ENCODE measurements at regions not wholly inside any gene's neighbourhood (a gene's known extent, or its start where the extent isn't known, plus 50 kb on each side); places are given as distances from the start of the nearest gene placed in this dataset.
"Not testable (repeated sequence)": the region's sequence is repeated elsewhere in the genome, so short reads cannot be mapped to it uniquely, and the experiment has no call there.

- H3K9me3 ChIP-seq (ENCODE audit: control insufficient read depth in 2 of 2, insufficient read depth in 1 of 2, low read depth in 1 of 2, low read length in 1 of 2); H3K4me3 ChIP-seq (ENCODE audit: low read depth in 1 of 2, low read length in 2 of 2); H3K36me3 ChIP-seq (ENCODE audit: control insufficient read depth in 2 of 2, insufficient read depth in 2 of 2, low read length in 1 of 2); H3K4me1 ChIP-seq (ENCODE audit: control insufficient read depth in 2 of 2, insufficient read depth in 2 of 2, low read length in 1 of 2); H3K27me3 ChIP-seq (ENCODE audit: control insufficient read depth in 1 of 2, insufficient read depth in 2 of 2, low read length in 2 of 2); H3K27ac ChIP-seq (ENCODE audit: low read depth in 2 of 2, low read length in 1 of 2): not testable (repeated sequence)
- WGBS, 2 donors: 48 to 59% methylated on average over 6 to 8 of the region's 13 CpGs
Observed at GRCh38 chr2:111355022-111355817, 234.5 kb downstream of the BCL2L11 start.

GRCh38 chr2:111355823-111356511, 235.3 kb downstream of the BCL2L11 start:
- peak overlapping the region in 1 of 2 donors; percentile 13 for H3K27ac ChIP-seq (ENCODE audit: low read depth in 2 of 2, low read length in 1 of 2)
- not testable (repeated sequence) for H3K36me3 ChIP-seq (ENCODE audit: control insufficient read depth in 2 of 2, insufficient read depth in 2 of 2, low read length in 1 of 2); H3K4me3 ChIP-seq (ENCODE audit: low read depth in 1 of 2, low read length in 2 of 2); H3K4me1 ChIP-seq (ENCODE audit: control insufficient read depth in 2 of 2, insufficient read depth in 2 of 2, low read length in 1 of 2); H3K9me3 ChIP-seq (ENCODE audit: control insufficient read depth in 2 of 2, insufficient read depth in 1 of 2, low read depth in 1 of 2, low read length in 1 of 2); H3K27me3 ChIP-seq (ENCODE audit: control insufficient read depth in 1 of 2, insufficient read depth in 2 of 2, low read length in 2 of 2)
- 54 to 83% methylated on average over 6 to 10 of the region's 11 CpGs for WGBS, 2 donors

- H3K27me3 ChIP-seq (ENCODE audit: control insufficient read depth in 1 of 2, insufficient read depth in 2 of 2, low read length in 2 of 2); H3K4me1 ChIP-seq (ENCODE audit: control insufficient read depth in 2 of 2, insufficient read depth in 2 of 2, low read length in 1 of 2); H3K36me3 ChIP-seq (ENCODE audit: control insufficient read depth in 2 of 2, insufficient read depth in 2 of 2, low read length in 1 of 2); H3K4me3 ChIP-seq (ENCODE audit: low read depth in 1 of 2, low read length in 2 of 2); H3K27ac ChIP-seq (ENCODE audit: low read depth in 2 of 2, low read length in 1 of 2); H3K9me3 ChIP-seq (ENCODE audit: control insufficient read depth in 2 of 2, insufficient read depth in 1 of 2, low read depth in 1 of 2, low read length in 1 of 2): not testable (repeated sequence)
- 12 to 13% methylated on average over 3 to 5 of the region's 6 CpGs for WGBS, 2 donors
Observed at GRCh38 chr2:111356512-111357031, 235.9 kb downstream of the BCL2L11 start.

GRCh38 chr2:111365986-111366640, 245.4 kb downstream of the BCL2L11 start:
- not testable (repeated sequence) for H3K27me3 ChIP-seq (ENCODE audit: control insufficient read depth in 1 of 2, insufficient read depth in 2 of 2, low read length in 2 of 2); H3K9me3 ChIP-seq (ENCODE audit: control insufficient read depth in 2 of 2, insufficient read depth in 1 of 2, low read depth in 1 of 2, low read length in 1 of 2); H3K4me1 ChIP-seq (ENCODE audit: control insufficient read depth in 2 of 2, insufficient read depth in 2 of 2, low read length in 1 of 2); H3K27ac ChIP-seq (ENCODE audit: low read depth in 2 of 2, low read length in 1 of 2); H3K36me3 ChIP-seq (ENCODE audit: control insufficient read depth in 2 of 2, insufficient read depth in 2 of 2, low read length in 1 of 2)
- 13 to 18% methylated on average over 30 to 34 of the region's 37 CpGs for WGBS, 2 donors
- H3K4me3 ChIP-seq (ENCODE audit: low read depth in 1 of 2, low read length in 2 of 2): peak overlapping the region in 1 of 2 donors; percentile 22

GRCh38 chr2:111366641-111367029, 245.9 kb downstream of the BCL2L11 start:
- H3K27ac ChIP-seq (ENCODE audit: low read depth in 2 of 2, low read length in 1 of 2); H3K4me1 ChIP-seq (ENCODE audit: control insufficient read depth in 2 of 2, insufficient read depth in 2 of 2, low read length in 1 of 2); H3K27me3 ChIP-seq (ENCODE audit: control insufficient read depth in 1 of 2, insufficient read depth in 2 of 2, low read length in 2 of 2); H3K9me3 ChIP-seq (ENCODE audit: control insufficient read depth in 2 of 2, insufficient read depth in 1 of 2, low read depth in 1 of 2, low read length in 1 of 2); H3K4me3 ChIP-seq (ENCODE audit: low read depth in 1 of 2, low read length in 2 of 2); H3K36me3 ChIP-seq (ENCODE audit: control insufficient read depth in 2 of 2, insufficient read depth in 2 of 2, low read length in 1 of 2): not testable (repeated sequence)
- 62 to 73% methylated on average over 9 to 13 of the region's 14 CpGs for WGBS, 2 donors

- WGBS, 2 donors: 84 to 93% methylated on average over 3 of the region's 3 CpGs
- not testable (repeated sequence) for H3K27me3 ChIP-seq (ENCODE audit: control insufficient read depth in 1 of 2, insufficient read depth in 2 of 2, low read length in 2 of 2); H3K27ac ChIP-seq (ENCODE audit: low read depth in 2 of 2, low read length in 1 of 2); H3K36me3 ChIP-seq (ENCODE audit: control insufficient read depth in 2 of 2, insufficient read depth in 2 of 2, low read length in 1 of 2); H3K4me3 ChIP-seq (ENCODE audit: low read depth in 1 of 2, low read length in 2 of 2); H3K9me3 ChIP-seq (ENCODE audit: control insufficient read depth in 2 of 2, insufficient read depth in 1 of 2, low read depth in 1 of 2, low read length in 1 of 2); H3K4me1 ChIP-seq (ENCODE audit: control insufficient read depth in 2 of 2, insufficient read depth in 2 of 2, low read length in 1 of 2)
Observed at GRCh38 chr2:111367080-111367479, 246.4 kb downstream of the BCL2L11 start.

- WGBS, 2 donors: 90 to 91% methylated on average over 1 of the region's 1 CpG
- not testable (repeated sequence) for H3K4me3 ChIP-seq (ENCODE audit: low read depth in 1 of 2, low read length in 2 of 2); H3K27me3 ChIP-seq (ENCODE audit: control insufficient read depth in 1 of 2, insufficient read depth in 2 of 2, low read length in 2 of 2); H3K4me1 ChIP-seq (ENCODE audit: control insufficient read depth in 2 of 2, insufficient read depth in 2 of 2, low read length in 1 of 2); H3K36me3 ChIP-seq (ENCODE audit: control insufficient read depth in 2 of 2, insufficient read depth in 2 of 2, low read length in 1 of 2); H3K27ac ChIP-seq (ENCODE audit: low read depth in 2 of 2, low read length in 1 of 2); H3K9me3 ChIP-seq (ENCODE audit: control insufficient read depth in 2 of 2, insufficient read depth in 1 of 2, low read depth in 1 of 2, low read length in 1 of 2)
Observed at GRCh38 chr2:111367871-111368270, 247.2 kb downstream of the BCL2L11 start.

- H3K4me1 ChIP-seq (ENCODE audit: control insufficient read depth in 2 of 2, insufficient read depth in 2 of 2, low read length in 1 of 2); H3K27ac ChIP-seq (ENCODE audit: low read depth in 2 of 2, low read length in 1 of 2); H3K9me3 ChIP-seq (ENCODE audit: control insufficient read depth in 2 of 2, insufficient read depth in 1 of 2, low read depth in 1 of 2, low read length in 1 of 2); H3K27me3 ChIP-seq (ENCODE audit: control insufficient read depth in 1 of 2, insufficient read depth in 2 of 2, low read length in 2 of 2); H3K36me3 ChIP-seq (ENCODE audit: control insufficient read depth in 2 of 2, insufficient read depth in 2 of 2, low read length in 1 of 2); H3K4me3 ChIP-seq (ENCODE audit: low read depth in 1 of 2, low read length in 2 of 2): not testable (repeated sequence)
- WGBS, 2 donors: no CpG with 5 or more reads among the region's 4 CpGs
Observed at GRCh38 chr2:111368288-111368687, 247.6 kb downstream of the BCL2L11 start.

- H3K9me3 ChIP-seq (ENCODE audit: control insufficient read depth in 2 of 2, insufficient read depth in 1 of 2, low read depth in 1 of 2, low read length in 1 of 2): not testable (repeated sequence)
- no CpG with 5 or more reads among the region's 2 CpGs for WGBS, 2 donors
Observed at GRCh38 chr2:111373060-111373459, 252.3 kb downstream of the BCL2L11 start.

More at GRCh38 chr2:111373060-111373459, 252.3 kb downstream of the BCL2L11 start:
- H3K4me3 ChIP-seq (ENCODE audit: low read depth in 1 of 2, low read length in 2 of 2); H3K27me3 ChIP-seq (ENCODE audit: control insufficient read depth in 1 of 2, insufficient read depth in 2 of 2, low read length in 2 of 2); H3K27ac ChIP-seq (ENCODE audit: low read depth in 2 of 2, low read length in 1 of 2); H3K4me1 ChIP-seq (ENCODE audit: control insufficient read depth in 2 of 2, insufficient read depth in 2 of 2, low read length in 1 of 2); H3K36me3 ChIP-seq (ENCODE audit: control insufficient read depth in 2 of 2, insufficient read depth in 2 of 2, low read length in 1 of 2): not testable (repeated sequence)

Measured in esophagus (tissue), 2 donors.